ENCODE measurements at regions not wholly inside any gene's neighbourhood (a gene's known extent, or its start where the extent isn't known, plus 50 kb on each side); places are given as distances from the start of the nearest gene placed in this dataset.

- TF ChIP-seq CTCF (IDR thresholded peaks at IDR 0.05; ENCODE audit: low read length) (no peak), EZH2 (IDR thresholded peaks at IDR 0.05; ENCODE audit: borderline replicate concordance, low read length) (no peak)
Observed at GRCh38 chr5:165525271-165525670, 2019.9 kb downstream of the MAT2B start.
